Thyroid gland (tissue), 4 donors: ENCODE measurements at regions not wholly inside any gene's neighbourhood (a gene's known extent, or its start where the extent isn't known, plus 50 kb on each side); places are given as distances from the start of the nearest gene placed in this dataset.

Source experiments
- CTCF ChIP-seq, 6 experiments: fragments of 200-600 bp in 3 of 6; fragments of 450-650 bp in 3 of 6; sonication (generic) in 3 of 6; IDR thresholded peaks; one replicate each; pipeline ENCODE4 v1.5.1; 2016 to 2019; ENCODE audit warnings: antibody characterized with exemption in 6 of 6, mild to moderate bottlenecking in 2 of 6, inconsistent platforms in 1 of 6, moderate library complexity in 1 of 6
- POLR2A ChIP-seq, 2 donors: fragments of 450-650 bp; IDR thresholded peaks; one replicate each; pipeline ENCODE4 v1.6.1; 2017; ENCODE audit warnings: antibody characterized with exemption in 2 of 2, mild to moderate bottlenecking in 2 of 2, moderate library complexity in 1 of 2

GRCh38 chr11:116329354-116330090 is 443.3 kb downstream of the BUD13 start:
- TF ChIP-seq CTCF (IDR thresholded peaks at IDR 0.05) (no peak), POLR2A (IDR thresholded peaks at IDR 0.05) (no peak)
